SK-N-SH treated with all-trans-retinoic acid at 6 μM for 48 hours (cell line): ENCODE measurements at regions not wholly inside any gene's neighbourhood (a gene's known extent, or its start where the extent isn't known, plus 50 kb on each side); places are given as distances from the start of the nearest gene placed in this dataset.

Experiments
- BACH2 ChIP-seq: fragments of 250-450 bp; sonication (Bioruptor Pico); IDR thresholded peaks from 2 replicates; pipeline ENCODE4 v1.9.0; 2021; ENCODE audit warnings: mild to moderate bottlenecking, borderline replicate concordance
- GLIS3 ChIP-seq: fragments of 250-450 bp; sonication (Bioruptor Pico); IDR thresholded peaks from 2 replicates; pipeline ENCODE4 v1.5.0; 2020; ENCODE audit warnings: mild to moderate bottlenecking, moderate library complexity
- OSR1 ChIP-seq: fragments of 250-450 bp; sonication (Bioruptor Pico); IDR thresholded peaks from 2 replicates; pipeline ENCODE4 v1.8.0; 2022; ENCODE audit warnings: moderate library complexity, mild to moderate bottlenecking, inconsistent platforms
- RARB ChIP-seq: fragments of 250-450 bp; sonication (Bioruptor Pico); IDR thresholded peaks from 2 replicates; pipeline ENCODE4 v1.8.0; 2021; ENCODE audit warnings: mild to moderate bottlenecking, moderate library complexity
- TCF4 ChIP-seq: fragments of 250-450 bp; sonication (Bioruptor Pico); IDR thresholded peaks from 2 replicates; pipeline ENCODE4 v1.8.0; 2021; ENCODE audit warnings: mild to moderate bottlenecking, moderate library complexity, borderline replicate concordance
- ZFP3 ChIP-seq: fragments of 250-450 bp; sonication (Bioruptor Pico); IDR thresholded peaks from 2 replicates; pipeline ENCODE4 v1.5.0; 2020; ENCODE audit warnings: mild to moderate bottlenecking, moderate library complexity
- ZNF70 ChIP-seq: fragments of 450-650 bp; formaldehyde crosslinking; IDR thresholded peaks from 2 replicates; pipeline ENCODE4 v1.5.0; 2020; ENCODE audit warnings: mild to moderate bottlenecking, moderate library complexity
- ZNF8 ChIP-seq: fragments of 450-650 bp; formaldehyde crosslinking; IDR thresholded peaks from 2 replicates; pipeline ENCODE4 v1.5.0; 2020; ENCODE audit warnings: mild to moderate bottlenecking, moderate library complexity
- TF ChIP-seq, protein P1 (sequence below): fragments of 250-450 bp; sonication (Bioruptor Pico); IDR thresholded peaks from 2 replicates; pipeline ENCODE4 v1.5.1; 2021; ENCODE audit warnings: mild to moderate bottlenecking, moderate library complexity
- TF ChIP-seq, protein P2 (sequence below): fragments of 250-450 bp; sonication (Bioruptor Pico); IDR thresholded peaks from 2 replicates; pipeline ENCODE4 v1.5.1; 2020; ENCODE audit warnings: low read depth, mild to moderate bottlenecking, moderate library complexity
- TF ChIP-seq, protein P3 (sequence below): fragments of 250-450 bp; sonication (Bioruptor Pico); IDR thresholded peaks from 2 replicates; pipeline ENCODE4 v1.5.0; 2020; ENCODE audit warnings: mild to moderate bottlenecking, moderate library complexity

DNA sequence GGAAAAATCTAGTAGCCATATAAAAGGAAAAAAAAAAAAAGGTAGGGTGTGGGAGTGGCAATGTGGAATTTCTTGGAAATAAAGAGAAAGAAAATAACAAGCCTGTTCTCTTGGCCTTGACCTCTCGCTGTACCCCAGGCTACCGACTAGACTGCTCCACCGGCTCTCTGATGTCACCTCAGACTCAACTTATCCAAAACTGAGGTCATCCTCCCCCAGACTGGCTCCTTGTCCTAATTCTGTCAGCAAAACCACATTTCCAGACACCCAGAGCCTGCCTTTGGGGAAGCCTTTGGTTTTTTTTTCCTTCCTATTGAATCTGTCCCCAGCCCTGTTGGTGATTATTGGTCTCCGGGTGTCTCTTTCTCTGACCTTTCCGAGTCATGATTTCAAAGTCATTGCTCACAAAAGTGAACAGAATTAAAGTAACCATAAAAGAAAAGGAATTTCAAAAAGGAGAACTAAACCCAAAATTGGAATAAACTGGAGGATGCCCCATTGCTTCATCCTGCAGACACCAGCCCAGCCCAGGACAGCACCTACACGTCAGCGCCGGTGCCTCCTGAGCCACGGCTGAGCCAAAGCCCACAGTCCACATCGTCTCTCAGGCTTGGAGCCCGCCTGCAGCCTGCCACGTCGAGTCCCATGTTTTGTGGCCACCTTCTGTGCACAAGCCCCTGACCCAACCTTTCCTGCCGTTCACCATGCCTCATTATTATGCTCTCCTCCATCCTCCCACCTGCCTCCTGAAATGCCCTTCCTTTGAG is 170.7 kb downstream of the MYLK4 start:
- TF ChIP-seq TCF4 (CRISPR knock-in tag) (no peak), BACH2 (CRISPR knock-in tag) (no peak), GLIS3 (no peak), ZNF8 (CRISPR knock-in tag) (no peak), ZFP3 (CRISPR knock-in tag) (no peak), ZNF70 (CRISPR knock-in tag) (no peak), RARB (CRISPR knock-in tag) (no peak), OSR1 (CRISPR knock-in tag) (no peak)
- TF ChIP-seq, protein P1, sequence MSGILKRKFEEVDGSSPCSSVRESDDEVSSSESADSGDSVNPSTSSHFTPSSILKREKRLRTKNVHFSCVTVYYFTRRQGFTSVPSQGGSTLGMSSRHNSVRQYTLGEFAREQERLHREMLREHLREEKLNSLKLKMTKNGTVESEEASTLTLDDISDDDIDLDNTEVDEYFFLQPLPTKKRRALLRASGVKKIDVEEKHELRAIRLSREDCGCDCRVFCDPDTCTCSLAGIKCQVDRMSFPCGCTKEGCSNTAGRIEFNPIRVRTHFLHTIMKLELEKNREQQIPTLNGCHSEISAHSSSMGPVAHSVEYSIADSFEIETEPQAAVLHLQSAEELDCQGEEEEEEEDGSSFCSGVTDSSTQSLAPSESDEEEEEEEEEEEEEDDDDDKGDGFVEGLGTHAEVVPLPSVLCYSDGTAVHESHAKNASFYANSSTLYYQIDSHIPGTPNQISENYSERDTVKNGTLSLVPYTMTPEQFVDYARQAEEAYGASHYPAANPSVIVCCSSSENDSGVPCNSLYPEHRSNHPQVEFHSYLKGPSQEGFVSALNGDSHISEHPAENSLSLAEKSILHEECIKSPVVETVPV (CRISPR knock-in tag): no peak
- TF ChIP-seq, protein P2, sequence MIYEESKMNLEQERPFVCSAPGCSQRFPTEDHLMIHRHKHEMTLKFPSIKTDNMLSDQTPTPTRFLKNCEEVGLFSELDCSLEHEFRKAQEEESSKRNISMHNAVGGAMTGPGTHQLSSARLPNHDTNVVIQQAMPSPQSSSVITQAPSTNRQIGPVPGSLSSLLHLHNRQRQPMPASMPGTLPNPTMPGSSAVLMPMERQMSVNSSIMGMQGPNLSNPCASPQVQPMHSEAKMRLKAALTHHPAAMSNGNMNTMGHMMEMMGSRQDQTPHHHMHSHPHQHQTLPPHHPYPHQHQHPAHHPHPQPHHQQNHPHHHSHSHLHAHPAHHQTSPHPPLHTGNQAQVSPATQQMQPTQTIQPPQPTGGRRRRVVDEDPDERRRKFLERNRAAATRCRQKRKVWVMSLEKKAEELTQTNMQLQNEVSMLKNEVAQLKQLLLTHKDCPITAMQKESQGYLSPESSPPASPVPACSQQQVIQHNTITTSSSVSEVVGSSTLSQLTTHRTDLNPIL (CRISPR knock-in tag): no peak
- TF ChIP-seq, protein P3, sequence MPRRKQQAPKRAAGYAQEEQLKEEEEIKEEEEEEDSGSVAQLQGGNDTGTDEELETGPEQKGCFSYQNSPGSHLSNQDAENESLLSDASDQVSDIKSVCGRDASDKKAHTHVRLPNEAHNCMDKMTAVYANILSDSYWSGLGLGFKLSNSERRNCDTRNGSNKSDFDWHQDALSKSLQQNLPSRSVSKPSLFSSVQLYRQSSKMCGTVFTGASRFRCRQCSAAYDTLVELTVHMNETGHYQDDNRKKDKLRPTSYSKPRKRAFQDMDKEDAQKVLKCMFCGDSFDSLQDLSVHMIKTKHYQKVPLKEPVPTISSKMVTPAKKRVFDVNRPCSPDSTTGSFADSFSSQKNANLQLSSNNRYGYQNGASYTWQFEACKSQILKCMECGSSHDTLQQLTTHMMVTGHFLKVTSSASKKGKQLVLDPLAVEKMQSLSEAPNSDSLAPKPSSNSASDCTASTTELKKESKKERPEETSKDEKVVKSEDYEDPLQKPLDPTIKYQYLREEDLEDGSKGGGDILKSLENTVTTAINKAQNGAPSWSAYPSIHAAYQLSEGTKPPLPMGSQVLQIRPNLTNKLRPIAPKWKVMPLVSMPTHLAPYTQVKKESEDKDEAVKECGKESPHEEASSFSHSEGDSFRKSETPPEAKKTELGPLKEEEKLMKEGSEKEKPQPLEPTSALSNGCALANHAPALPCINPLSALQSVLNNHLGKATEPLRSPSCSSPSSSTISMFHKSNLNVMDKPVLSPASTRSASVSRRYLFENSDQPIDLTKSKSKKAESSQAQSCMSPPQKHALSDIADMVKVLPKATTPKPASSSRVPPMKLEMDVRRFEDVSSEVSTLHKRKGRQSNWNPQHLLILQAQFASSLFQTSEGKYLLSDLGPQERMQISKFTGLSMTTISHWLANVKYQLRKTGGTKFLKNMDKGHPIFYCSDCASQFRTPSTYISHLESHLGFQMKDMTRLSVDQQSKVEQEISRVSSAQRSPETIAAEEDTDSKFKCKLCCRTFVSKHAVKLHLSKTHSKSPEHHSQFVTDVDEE (CRISPR knock-in tag): no peak
